NCI-H774 (cell line): ENCODE measurements at regions not wholly inside any gene's neighbourhood (a gene's known extent, or its start where the extent isn't known, plus 50 kb on each side); places are given as distances from the start of the nearest gene placed in this dataset.
A peak's percentile ranks its signal among the peaks of the same experiment; 100 is the strongest.
"Not testable (repeated sequence)": the region's sequence is repeated elsewhere in the genome, so short reads cannot be mapped to it uniquely, and the experiment has no call there.

Experiments
- DNase-seq: peaks from one replicate; lab custom pipeline; 2025; lab: John Stamatoyannopoulos, UW

DNA sequence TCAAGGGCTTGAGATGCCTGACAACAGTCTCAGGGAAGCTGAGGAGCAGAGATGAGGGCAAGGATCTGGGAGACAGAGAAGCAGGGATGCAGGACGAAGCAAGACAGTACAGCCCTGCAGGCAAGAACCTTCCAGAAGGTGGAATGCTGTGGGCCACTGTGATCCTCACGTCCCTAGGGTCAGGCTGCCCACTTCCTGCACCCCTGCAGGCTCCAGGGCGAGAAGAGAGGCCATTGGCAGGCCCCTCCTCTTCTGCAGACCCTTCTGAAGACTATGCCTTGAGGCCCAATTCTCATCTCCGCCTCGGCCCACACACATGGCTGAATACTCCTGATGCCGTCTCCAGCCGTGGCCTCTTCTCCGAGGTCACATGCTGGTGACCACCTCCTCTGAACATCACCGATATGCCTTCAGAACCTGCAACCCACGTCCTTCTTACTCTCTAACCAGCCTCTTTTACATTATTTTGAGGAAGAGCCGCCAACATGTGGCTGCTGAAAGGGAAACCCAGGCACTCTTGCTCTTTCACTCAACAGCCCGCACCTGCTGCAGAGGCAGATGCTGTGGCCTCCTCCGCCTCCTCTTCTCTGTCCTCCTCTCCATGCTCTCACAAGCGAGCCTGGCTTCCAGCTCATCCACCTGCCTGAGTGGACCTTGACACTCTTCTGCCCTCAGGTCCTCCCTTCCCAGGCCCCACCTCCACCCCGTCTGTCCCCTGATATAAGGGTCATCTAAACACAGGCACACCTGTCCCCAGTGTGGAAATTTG lies 181.5 kb downstream of the IRX2 start:
- DNase-seq: no peak

DNA sequence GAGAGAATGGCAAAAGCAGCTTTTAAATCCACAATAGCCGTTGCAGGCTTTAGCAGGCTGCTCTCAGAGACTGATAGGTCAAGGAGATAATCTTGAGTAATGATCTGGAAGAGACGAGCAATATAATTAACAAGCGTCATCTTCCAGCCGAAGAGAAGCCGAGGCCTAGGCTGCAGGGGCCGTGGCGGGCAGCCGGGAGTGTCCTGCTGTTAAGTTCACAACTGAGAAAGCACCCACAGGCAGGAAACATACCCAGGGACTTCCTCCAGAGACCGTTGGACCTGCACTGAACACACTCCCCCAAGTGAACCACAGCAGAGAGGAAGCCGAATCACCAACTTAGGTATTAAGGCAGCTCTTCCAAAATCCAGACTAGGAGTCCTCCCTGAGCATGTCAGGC lies 182.3 kb downstream of the IRX2 start:
- DNase-seq: no peak

DNA sequence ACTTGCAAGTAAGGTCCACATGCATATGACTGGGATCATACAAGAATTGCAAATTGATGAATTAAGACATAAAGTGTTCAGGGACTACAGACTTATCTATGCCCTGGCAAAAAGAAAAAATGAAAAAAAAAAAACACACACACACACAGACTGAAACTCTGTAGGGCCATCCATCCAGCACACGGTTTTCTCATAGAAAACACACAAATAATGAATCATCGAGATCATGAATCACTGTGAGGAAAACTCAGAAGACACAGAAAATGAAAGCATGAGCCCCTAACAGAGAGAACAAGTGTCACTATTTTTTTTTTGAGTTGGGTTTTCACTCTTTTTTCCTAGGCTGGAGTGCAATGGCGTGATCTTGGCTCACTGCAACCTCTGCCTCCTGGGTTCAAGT lies 185.2 kb downstream of the IRX2 start:
- no peak for DNase-seq

DNA sequence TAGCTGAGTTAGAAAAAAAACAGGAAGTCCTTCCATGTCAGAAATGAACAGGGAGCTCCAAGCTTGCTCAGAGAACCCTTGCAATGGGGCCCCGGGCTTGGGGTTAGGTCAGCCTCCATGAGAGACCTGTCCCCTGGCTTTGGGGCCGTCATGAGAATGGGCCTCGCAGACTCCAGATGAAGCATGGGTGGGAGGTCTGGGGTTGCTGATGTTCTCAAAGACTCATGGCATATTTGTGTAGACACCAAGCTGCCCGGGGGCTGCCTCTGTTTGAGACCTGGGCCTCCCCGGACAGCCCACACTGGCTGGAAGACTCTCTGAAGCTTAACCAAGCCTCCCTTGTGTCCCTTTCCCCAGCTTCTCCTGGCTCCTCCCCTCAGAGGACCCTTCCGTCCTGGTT lies 186.3 kb downstream of the IRX2 start:
- DNase-seq: no peak

DNA sequence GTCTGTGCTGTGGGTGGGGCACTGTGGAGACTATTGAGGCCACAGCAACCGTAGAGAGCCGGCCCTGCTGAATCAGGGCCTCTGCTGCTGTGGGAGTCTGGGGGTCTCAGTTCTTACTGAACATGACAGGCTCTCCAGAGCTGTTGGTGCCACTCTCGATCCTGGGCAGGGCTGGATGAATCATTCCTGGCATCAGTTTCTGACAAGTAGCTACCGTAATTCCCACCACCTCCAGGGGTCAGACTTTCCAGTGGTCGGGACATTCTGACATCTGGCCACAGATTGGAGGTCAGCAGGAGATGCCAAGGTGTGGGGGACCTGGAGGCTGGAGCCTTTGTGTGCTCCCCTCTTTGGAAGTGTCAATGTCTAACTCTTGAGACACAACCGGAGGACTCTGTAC lies 188.4 kb downstream of the IRX2 start:
- no peak for DNase-seq

DNA sequence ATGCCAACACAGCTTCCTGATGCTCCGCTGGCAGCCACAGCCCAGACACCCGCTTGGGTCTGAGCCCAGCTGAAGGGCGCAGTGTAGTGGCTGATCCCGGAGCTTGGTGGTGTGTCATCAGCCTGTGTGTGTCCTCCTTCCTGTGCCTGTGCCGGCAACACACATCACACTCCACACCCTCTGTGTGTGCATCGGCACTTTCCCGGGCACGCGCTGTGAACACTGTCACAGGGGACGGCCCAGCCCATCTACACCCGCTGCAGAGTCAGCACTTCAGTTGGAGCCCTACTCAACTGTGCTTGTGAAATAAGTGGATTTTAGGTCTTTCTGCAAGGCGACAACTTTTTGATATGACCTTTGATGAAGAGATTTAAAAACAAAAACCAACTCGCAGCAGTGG lies 189.4 kb downstream of the IRX2 start:
- DNase-seq: no peak

DNA sequence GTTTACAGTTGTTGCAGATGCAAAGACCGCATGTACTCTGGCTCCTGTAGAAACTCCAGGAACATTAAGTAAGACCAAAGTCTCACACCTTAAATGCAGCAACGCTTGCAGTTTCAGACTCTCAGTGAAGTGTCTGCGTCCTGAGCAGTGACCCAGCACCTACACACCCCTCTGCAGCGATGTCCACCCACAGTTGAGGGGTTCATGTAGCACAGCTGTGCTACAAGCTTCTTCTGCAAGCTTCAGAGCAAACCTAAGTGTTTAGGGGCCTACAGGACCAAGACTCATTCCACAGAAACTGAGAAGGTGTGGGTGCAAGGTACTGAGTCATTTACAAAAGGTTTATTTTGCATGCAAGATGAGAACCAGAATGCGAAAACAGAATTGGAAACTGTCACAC lies 191.0 kb downstream of the IRX2 start:
- no peak for DNase-seq

DNA sequence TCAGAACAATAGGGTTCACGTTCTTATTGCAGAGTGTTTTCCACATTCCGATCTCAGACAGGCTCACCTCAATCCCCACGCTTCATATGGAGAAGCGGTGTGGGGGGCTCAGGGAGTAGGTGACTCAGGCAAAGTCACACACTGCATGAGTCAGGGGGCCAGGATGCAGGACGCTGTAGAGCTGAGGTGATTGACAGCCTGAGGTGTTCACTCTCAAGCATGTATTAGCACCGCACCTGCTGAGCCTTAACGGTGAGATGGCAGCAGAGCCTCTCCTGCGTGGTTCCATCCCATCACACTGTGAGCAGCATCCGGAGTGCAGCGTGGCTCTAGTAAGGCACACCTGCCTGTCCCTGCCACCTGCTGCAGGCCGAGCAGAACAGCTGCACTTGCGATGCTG lies 194.0 kb downstream of the IRX2 start:
- DNase-seq: peak; percentile 79

DNA sequence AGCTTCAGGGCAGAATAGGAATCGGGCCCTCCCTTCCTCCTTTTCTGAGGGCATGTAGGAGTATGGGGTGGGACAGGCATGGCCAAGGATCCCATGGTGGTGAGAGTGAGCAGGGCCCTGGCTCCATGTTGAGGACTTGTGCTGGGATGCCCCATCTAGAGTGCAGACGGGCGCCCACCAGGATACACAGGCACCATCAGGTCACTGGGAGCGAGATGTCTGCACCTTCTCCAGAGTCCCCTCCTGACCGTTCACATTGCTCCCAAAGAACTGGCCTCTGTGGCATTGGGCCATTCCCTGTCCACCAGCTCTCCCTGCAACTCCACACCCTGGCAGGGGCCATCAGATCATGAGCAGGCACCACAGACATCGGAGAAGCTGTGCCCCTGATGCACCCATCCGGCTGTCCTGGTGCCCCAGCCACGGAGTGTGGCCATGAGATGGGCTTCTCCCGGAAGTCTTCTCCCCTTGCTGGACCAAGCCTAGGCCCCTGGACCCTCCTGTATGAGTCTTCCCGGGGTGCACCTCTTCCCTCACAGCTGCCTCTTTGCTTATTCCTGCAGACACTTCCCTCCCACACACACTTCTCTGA lies 195.0 kb downstream of the IRX2 start:
- no peak for DNase-seq

DNA sequence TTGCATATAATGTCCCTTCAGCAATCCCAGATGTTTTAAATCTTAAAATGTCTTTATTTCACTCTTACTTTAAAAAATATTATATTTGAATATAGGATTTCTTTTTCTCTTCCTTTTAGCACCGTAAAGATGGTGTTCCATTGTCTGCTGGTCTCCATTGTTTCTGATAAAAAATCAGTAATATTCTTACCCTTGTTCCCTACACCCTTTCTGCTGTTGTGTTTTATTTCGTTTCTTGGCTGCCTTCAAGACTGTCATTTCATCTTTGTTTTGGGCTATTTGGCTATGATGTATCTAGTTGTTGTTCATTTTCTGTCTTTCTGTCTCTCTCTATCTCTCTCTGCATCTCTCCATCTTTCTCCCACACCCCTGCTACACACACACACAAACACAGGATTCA lies 197.9 kb downstream of the IRX2 start:
- DNase-seq: no peak

DNA sequence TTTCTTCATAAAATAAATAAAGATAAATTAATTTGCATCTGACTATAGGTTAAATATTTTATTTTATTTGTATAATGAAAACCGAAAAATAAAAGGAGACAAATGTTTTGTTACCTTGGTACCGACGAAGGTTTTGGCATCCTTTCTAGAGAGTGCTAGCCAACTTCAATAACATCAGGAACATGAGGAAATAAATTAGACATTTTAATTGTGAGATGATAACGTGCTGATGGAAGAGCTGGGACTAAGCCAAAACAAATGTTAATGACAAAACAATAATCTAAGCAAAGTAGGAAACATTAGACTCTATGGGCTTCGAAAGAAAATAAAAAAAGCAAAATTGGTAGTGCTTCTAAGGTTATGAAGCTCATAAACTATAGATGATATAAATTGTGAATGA lies 201.0 kb downstream of the IRX2 start:
- peak; percentile 46 for DNase-seq

DNA sequence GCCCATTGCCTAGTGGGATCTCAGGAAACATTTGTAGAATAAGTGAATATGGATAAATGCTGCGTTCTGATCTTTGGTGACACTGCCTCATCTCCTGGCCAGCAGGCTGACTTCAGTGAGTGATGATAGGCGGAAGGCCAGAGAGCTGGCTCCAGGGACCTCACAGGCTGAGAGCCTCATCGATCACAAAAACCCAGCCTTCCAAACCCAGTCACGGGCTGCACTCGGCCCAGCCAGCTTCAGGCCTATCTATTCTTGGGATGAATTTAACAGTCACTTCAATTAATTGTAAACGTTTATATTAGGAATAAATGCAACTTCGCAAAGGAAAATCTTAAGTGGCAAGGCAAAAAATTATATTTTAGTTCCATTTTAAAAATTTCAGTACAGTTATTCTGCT lies 201.6 kb downstream of the IRX2 start:
- no peak for DNase-seq

DNA sequence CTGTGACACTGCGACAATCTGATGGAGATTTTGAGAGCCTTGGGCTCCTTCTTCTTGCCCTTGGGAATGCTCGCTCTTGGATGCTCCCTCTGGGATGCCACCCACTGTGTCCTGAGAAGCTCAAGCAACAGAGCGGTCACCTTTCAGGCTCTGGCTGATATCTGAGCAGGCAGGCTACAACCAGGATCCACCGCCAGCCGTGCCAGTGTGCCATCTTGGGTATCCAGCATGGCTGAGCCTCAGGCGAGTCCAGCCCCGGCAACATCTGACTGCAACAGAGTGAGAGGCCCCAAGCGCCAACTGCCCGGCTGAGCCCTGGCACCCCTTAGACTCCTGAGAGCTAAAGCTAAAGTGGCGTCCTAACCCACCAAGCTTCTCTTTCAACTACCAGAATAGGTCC lies 202.1 kb downstream of the IRX2 start:
- no peak for DNase-seq

DNA sequence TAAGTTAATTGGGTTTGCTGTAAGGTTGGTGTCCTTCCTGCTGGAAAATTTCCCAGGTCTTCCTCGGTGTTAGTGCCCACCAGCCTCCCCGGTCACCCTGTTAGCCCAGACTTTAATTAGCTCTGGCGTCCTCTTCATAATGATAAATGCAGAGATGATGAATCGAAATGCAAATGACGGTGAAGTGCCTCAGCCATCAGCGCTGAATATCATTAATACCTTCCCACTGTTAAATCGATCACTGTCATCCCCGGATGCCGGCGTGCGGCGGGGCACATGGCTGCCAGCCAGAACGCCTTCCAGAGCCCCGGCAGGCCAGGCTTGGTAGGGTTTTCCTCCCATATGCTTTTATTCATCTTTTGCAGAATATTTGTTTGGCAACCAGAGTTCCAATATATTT lies 204.5 kb downstream of the IRX2 start:
- no peak for DNase-seq

DNA sequence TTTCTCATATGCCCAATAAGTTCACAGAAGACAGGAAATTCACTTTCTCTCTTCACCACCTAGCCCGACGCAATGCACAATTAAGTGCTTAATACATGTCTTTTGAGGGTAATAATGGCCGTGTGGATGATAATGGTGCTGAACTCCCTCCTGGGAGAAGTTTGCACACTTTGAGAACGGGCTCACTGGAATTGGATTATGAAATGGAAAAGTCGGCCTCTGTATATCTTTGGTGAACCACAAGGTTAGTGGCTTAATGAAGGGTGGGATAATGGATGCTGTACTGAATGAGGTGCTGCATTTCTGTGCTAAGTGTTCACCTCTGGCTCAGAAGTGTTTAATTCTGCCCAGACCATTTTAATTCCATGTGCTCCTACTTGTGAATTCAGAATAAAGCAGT lies 207.5 kb downstream of the IRX2 start:
- DNase-seq: no peak

DNA sequence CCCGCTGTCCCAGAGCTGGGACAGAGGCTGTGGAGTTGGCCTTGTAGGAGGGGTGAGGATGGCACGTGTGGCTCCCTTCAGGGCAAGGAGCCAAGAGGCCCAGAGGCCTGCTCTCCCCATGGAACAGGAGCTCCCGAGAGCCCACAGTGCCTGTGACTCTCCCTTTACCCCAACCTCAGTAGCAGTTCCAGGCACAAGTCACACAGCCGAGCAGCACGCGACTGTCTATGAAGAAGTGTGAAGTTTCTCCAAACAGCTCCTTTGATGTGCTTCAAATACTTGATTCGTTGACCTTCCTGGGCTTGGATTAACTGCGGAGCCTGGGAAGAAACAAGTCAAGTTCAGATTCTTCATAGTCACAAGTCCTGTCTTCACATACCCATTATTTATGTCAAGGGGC lies 208.7 kb downstream of the IRX2 start:
- DNase-seq: no peak

DNA sequence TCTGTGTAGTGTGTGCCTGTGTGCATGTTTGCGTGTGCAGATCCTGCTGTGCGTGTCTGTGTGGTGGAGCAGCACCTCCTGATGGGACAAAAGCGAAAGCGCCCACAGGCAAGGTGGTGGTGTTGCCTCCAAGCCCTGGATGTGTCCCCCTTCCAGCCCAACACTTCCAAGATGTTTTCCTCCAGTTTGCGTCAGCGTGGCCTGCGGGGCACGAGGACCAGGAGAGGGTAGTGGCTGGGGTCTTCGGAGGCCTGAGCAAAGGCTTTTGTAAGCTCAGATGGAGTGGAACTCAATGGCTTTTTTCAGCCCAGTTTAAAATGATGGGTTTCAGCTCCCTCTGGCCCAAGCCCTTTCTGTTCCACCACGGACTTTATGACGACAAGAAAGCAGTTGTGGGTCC lies 209.5 kb downstream of the IRX2 start:
- no peak for DNase-seq

DNA sequence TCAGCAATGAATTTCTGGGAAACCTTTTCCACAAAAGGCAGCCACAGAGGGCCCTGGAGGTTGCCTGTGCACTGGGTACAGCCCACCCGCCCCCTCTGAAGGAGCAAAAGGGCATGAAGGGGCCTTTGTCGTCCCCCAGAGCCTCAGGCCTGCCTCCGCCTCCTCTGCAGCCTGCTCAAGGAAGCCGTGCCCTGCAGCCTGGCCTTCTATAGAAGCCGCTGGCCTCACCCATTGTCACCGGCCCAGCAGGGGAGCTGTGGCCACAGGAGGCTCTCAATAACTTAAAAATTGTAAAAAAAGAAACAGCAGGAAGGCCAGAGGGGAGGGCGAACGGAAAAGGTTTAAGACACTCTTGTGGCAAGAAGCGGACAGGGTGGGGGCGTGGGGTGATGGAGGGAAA lies 213.3 kb downstream of the IRX2 start:
- DNase-seq: no peak

DNA sequence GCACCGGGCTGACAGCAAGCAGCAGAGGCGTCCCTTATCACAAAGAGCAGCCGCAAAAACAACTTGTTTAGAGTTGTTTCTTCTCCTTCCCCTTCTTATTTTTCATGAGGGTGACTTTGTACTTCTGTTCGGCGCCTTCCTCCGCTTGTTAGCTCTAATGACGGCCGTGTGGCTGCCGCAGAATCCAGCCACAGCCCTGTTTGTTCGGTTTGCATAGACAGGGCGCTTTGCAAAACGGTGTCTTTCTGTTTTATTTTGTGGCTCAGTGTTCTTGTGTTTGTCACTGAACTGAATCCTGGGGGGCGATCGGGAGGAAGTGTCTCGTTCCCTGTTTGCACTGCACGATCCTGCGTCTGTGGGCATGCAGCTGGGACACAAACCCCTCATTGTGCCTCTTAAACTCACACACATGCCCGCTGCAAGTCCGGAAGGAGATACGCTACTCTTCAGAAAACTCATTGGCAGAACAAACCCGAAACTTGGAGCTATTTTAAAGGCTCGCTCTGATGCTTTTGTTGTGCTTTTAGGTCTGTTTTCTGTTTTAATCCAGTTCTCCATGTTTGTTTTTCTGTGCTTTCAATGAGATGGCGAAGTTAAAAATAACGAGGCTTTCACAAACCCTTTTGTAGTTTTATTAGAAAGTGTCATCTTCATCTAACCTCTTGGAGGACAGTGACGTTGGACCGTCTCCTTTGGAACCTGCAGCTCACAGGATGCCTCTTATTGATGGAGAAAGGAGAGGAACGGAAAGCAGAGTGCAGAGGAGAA lies 213.9 kb downstream of the IRX2 start:
- DNase-seq: no peak

DNA sequence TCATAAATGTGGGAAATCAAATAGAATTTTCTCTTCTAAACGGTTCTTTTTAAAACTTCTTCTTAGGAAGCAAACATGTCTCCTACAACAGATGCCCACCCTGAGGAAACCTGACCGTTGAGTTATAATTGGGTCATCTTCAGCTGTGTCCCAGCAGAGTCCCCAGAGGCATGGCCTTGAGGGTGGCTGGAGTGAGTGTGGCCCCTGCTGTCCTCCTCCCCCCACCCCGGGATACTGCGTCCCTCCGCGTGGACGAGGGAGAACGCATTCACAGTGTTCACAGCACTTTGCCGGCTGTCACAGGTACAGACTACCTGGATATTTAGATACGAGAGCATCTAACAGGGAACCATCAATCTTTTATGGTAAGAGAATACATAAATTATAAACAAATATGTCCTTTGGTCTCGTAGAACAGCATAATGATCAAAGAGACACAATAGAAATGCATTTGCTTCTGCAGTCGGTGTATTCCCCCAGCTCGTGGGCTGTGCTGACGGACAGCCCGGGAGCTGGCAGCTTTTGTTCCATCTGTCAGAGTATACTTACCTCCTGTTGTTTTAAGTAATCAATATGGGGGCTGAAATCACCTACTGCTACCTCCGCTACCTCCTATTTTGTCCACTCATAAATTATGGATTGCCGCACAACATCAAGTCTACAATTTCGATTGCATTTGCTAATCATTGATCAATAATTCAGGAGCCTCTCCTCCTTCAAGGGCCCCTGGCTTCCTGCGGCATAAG lies 214.7 kb downstream of the IRX2 start:
- no peak for DNase-seq

DNA sequence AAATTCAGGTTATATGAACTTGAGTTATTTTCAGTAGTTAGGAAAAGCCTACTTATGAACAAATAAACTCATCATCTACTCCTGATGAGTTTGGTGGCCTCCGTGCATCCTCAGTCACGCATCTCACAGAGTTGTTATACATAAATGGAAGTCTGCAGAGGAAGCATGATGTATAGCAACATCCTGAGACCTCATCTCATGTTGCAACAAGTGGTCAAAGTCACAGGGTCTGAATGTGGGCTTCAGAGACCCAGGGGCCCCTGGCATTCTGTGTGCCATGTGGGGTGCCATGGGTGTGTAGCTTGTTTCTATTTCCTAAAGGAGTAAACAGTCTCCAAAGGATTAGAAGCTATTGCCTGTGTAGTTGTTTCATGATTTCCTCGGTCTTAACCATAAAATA lies 216.5 kb downstream of the IRX2 start:
- DNase-seq: no peak

DNA sequence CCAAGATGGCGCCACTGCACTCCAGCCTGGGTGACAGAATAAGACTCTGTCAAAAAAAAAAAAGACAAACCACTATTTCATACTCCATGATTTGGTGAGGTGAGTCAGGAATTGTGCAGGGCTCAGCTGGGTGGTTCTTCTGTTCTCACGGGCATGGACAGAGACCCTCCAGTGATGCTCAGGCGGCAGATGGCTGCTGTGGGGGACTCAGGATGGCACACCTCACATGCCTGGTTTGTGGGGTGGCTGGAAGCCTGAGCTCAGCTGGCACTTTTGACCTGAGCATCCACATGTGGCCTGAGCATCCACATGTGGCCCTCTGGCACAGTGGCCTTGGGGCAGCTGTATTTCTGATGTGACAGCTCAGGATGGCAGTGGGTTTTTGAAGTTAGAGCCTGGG lies 217.2 kb downstream of the IRX2 start:
- DNase-seq: no peak

DNA sequence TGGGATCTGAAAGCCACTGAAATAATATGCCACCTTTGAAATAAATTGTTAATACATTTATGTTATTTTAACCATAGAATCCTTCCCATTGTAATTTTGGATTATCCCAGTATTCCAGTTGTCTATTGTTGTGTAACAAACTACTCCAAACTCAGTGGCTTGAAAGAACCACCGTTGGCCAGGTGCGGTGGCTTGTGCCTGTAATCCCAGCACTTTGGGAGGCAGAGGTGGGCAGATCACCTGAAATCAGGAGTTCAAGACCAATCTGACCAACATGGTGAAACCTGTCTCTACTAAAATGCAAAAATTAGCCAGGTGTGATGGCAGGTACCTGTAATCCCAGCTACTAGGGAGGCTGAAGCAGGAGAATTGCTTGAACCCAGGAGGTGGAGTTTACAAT lies 217.6 kb downstream of the IRX2 start:
- DNase-seq: not testable (repeated sequence)
